ENCODE measurements at regions not wholly inside any gene's neighbourhood (a gene's known extent, or its start where the extent isn't known, plus 50 kb on each side); places are given as distances from the start of the nearest gene placed in this dataset.

GRCh38 chr4:16991450-16991849 lies 93.0 kb upstream of the LDB2 start:
- TF ChIP-seq POLR2A (IDR thresholded peaks at IDR 0.05), result no peak
- no peak for TF ChIP-seq CTCF (IDR thresholded peaks at IDR 0.05)
- TF ChIP-seq EP300 (IDR thresholded peaks at IDR 0.05), result no peak
- no peak for TF ChIP-seq POLR2AphosphoS5 (IDR thresholded peaks at IDR 0.05)

All from stomach (tissue), 4 donors.